ENCODE measurements at regions not wholly inside any gene's neighbourhood (a gene's known extent, or its start where the extent isn't known, plus 50 kb on each side); places are given as distances from the start of the nearest gene placed in this dataset.
"Not testable (repeated sequence)": the region's sequence is repeated elsewhere in the genome, so short reads cannot be mapped to it uniquely, and the experiment has no call there.

DNA sequence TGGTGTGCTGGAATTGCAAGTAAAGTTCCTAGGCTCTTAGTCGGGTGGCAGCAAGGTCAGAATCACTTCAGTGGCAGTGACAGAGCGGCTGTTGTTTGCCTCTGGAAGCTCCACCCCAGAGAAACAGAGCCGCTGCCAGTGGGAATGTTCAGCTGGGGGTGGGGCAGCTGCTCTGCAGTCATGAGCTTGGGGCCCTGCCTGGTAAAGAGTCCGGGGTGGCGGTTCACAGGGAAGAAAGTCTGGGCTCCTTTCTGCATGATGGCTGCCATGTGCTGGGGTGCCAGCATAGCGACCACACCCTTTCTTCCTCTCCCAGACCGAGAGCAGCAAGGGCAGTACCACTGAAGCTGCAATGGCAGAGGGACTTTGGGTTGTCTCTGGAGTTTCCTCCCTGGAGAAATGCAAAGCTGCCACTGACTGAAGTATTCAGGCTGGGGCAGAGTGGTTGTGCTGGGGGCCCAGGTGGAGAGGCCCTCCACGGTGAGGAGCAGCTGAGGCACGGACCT, 108.8 kb upstream of the CENPE start:
- DNase-seq, result peak in 13 of 14 donors; percentile 1 to 81 (median 68)

DNA sequence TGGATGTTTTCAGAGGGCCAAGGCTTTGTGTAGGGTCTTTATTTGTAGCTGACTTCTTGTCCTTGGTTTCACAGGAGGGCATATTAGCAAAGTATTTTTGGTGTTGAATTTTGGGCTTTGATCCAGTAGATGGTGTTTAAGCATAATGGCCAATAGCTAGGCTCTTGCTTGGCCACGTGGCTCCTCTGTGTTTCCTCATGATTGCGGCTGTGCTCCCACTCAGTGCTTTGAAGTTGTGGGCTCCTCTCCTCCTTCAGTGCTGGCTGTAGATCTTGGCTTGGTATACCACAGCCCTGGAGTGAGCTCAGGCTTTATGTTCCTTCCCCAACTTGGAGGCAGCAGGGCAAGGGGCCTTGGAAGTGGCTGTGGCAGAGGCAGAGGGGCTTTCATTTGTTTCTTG, 107.2 kb upstream of the CENPE start:
- no peak for DNase-seq

DNA sequence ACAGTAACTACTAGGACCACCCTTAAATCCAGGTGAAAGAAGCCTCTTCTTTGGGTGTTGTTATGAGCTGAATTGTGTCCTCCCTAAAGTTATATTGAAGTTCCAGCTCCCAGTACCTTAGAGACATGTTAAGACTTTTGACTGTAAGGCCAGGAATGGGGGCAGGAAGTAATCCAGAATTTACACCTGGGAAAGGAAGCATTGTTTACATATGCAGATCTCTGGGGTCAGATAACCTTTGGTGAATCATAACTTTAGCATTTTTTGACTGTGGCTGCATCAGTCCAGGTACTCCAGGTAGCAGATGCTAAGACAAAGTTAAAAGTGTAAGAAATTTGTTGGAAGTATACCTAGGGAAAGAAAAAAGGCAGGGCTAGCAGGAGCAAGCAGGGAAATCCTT, 104.9 kb upstream of the CENPE start:
- no peak for DNase-seq

DNA sequence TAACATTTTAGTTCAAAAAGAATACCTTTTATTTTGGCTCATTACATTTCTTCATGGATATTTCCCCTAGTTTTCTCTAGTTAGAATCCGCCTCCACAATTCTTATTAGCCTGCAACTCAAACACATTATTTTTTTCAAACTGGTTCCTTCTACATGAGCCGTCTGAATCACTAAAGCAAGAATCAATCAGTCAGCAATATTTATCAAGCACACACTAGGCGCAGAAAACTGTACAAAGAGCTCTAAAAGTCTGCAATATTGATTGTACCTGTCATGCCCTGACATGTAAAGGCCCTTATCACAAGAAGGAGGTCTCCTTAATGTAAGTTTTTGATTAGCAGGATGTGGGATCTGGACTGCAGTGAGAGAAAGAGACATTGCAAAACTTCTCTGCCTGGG, 94.8 kb upstream of the CENPE start:
- DNase-seq, result no peak

DNA sequence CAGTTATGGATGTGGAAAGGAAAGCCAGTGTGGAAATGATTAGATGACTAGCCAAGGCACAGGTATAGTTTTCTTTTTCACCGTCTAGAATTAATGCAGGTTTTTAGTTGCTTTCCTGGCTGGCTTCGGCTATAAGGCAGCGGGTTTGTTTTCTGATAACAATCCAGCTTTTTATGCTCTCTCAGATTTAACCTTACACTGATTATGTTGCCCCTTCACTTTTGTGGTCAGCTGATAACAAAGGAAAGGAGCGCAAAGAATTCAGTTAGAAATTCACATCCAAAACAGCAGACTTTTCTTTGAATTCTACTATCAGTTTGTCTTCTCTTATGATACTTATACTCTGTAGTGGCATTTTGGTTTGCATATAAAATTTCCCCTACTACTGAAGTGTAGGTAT, 94.2 kb upstream of the CENPE start:
- DNase-seq, result no peak

DNA sequence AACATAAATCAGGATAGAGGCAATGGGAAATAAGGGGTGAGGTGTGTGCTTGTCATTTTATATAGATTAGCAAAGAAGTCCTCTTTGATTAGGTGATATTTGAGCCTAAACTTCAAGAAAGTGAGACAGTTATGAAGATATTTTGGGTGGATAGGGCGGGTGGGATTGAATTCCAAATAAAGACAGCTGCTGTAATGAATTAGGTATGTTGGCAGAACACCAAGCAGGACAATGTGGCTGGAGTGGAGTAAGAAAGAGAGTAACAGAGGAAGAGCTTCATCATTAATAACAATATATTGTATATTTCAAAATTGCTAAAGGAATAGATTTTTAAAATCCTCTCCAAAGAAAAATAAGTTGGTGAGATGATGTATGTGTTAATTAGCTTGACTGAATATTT, 91.0 kb upstream of the CENPE start:
- no peak for DNase-seq

DNA sequence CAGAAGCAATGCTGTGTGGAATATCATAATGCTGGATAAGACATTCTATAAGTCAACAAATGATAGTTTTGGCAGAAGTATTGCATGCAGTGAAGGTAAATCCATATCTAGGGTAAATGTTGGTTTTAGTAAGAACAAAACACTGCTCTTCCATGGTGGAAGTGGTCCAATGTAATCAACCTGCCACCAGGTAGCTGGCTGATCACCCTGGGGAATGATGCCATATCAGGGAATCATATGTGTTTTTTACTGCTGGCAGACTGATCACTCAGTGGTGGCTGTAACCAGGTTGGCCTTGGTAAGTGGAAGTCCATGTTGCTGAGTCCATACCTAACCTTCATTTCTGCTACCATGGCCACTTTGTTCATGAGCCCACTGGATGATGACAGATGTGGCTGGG, 74.0 kb upstream of the CENPE start:
- DNase-seq, result no peak

DNA sequence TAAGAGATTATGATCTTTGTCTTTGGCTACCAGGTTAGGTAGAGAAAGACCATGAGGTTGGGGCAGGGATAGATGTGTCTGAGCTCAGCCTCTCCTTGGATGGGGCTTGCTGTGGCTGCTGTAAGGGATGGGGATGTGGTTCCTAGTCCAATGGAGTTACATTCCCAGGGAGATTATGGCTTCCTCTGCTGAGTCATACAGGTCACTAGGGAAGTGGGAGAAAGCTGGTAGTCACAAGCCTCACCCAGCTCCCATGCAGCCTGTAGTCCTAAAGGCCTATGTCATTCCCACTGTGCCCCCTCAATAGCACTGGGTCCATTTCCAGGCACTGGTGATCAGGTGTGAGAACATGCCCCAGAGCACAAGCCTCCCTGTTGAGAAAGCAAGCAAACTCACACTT, 70.6 kb upstream of the CENPE start:
- DNase-seq, result no peak

DNA sequence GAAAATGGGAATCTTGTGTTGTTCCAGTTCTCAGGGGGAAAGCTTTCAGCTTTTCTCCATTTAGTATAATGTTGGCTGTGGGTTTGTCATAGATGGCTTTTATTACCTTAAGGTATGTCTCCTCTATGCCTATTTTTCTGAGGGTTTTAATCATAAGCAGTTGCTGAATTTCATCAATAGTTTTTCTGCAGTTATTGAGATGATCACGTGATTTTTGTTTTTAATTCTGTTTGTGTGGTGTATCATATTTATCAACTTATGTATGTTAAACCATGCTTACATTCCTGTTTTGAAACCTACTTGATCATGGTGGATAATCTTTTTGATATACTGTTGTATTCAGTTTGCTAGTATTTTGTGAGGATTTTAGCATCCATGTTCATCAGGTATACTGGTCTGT, 66.8 kb upstream of the CENPE start:
- no peak for DNase-seq

DNA sequence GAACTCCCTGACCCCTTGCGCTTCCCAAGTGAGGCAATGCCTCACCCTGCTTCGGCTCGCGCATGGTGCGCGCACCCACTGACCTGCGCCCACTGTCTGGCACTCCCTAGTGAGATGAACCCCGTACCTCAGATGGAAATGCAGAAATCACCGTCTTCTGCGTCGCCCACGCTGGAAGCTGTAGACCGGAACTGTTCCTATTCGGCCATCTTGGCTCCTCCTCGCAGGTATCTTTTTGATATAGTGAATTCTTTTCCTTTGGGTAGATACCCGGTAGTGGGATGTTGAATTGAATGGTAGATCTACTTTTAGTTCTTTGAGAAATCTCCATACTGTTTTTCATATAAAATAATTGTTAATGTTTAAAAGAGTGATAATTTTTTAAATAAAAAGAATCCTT, 57.9 kb upstream of the CENPE start:
- not testable (repeated sequence) for DNase-seq

All from C1 segment of cervical spinal cord (tissue), 14 donors.